ENCODE measurements at regions not wholly inside any gene's neighbourhood (a gene's known extent, or its start where the extent isn't known, plus 50 kb on each side); places are given as distances from the start of the nearest gene placed in this dataset.

GRCh38 chr4:57424232-57424897, 314.2 kb upstream of the IGFBP7 start:
- TF ChIP-seq REST (IDR thresholded peaks at IDR 0.05; ENCODE audit: insufficient read depth in 1 of 2, low read depth in 2 of 2, low read length in 1 of 2) = no peak
- no peak for TF ChIP-seq POLR2AphosphoS5 (IDR thresholded peaks at IDR 0.05; ENCODE audit: low read depth, low read length)
